ENCODE measurements at regions not wholly inside any gene's neighbourhood (a gene's known extent, or its start where the extent isn't known, plus 50 kb on each side); places are given as distances from the start of the nearest gene placed in this dataset.

DNA sequence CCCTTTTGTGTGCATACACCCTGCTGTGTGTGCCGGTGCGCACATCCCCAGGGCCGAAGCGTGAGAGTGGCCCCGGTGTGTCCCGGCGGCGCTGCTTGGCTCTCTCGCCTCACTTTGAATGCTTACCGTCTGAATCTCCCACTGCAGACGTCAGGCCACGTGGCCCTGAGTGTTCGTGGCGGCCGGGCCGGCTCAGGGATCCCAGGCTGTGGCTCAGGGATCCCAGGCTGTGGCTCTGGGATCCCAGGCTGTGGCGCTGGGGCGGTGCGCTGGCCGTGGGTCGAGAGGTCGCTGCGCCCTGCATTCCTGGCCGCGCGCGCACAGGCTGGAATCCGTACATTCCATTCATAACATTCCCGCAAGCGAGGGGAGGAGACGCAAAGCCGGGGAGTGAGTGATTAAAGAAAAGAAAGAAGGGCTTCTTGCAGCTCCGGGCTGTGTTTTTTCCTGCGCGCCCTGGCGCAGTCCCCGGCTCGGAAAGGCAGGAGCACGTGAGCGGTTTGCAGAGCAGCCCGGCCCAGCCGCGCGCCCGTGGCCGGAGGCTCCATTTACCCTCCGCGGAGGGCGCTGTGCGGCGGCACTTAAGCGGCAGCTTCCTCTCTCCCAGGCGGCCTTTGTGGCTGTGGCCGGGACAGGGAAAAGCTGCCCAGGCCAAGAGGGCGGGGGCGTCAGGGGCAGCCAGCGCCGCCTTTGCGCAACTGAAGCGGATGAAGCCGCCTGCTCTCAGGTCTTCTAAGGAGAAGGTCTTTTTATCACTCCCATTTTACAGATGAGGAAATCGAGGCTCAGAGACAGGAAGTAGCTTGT is 87.0 kb upstream of the ALDH1L1 start:
- Histone ChIP-seq H3K27me3 (ENCODE audit: insufficient read depth) (no peaks in the 10 kb centered on the region; the same call in 1 of the 2 replicates), H3K4me3 (ENCODE audit: low read depth in 2 of 2, low read length in 1 of 2) (peak overlapping the region; percentile 38 to 47; a peak in 3 of 4 replicates), H3K79me2 (ENCODE audit: insufficient read depth) (no peaks in the 10 kb centered on the region), H4K20me1 (ENCODE audit: insufficient read depth) (no peaks in the 10 kb centered on the region), H3K9me2 (no peaks in the 10 kb centered on the region), H3K9me3 (no peaks in the 10 kb centered on the region), H3K27ac (ENCODE audit: low read depth in 2 of 2, low read length in 1 of 2) (peak overlapping the region in 1 of 2 experiments; percentile 27; a peak in 1 of 4 replicates), H3K4me1 (ENCODE audit: control insufficient read depth in 1 of 2, insufficient read depth in 2 of 2, low read depth in 1 of 2, low read length in 1 of 2) (peaks cover 3 to 8% of the 10 kb centered on the region in 2 experiments; a peak in 2 of 4 replicates), H2AFZ (ENCODE audit: low read depth) (peak overlapping the region; percentile 80; the same call in 1 of the 2 replicates), H3F3A (replicated peaks; ENCODE audit: insufficient read depth) (no peaks in the 10 kb centered on the region), H3K36me3 (replicated peaks in 1 of 2; ENCODE audit: control insufficient read depth in 1 of 2, insufficient read depth in 2 of 2, low read length in 1 of 2) (no peaks in the 10 kb centered on the region), H3K4me2 (peak overlapping the region; percentile 79), H3K9ac (peak overlapping the region; percentile 25; the same call in 1 of the 2 replicates)
- CTCF ChIA-PET = interaction anchor here (0.6 to 1.5 kb wide), 8 partner anchors 12 to 287 kb away, joined by 3 to 4 read pairs (median 3); no protein-coding TSS in a partner anchor
- WGBS (ENCODE audit: low lambda C conversion rate) = 5% methylated on average over 19 of the region's 62 CpGs
- POLR2A ChIA-PET = no interaction called here
- 0 out of 2 replicates have a peak, but pooled peaks have one; percentile 37 for TF ChIP-seq TEAD4 (IDR thresholded peaks at IDR 0.05; ENCODE audit: borderline replicate concordance, insufficient read depth)
- no peak for TF ChIP-seq FOSL2 (IDR thresholded peaks at IDR 0.05; ENCODE audit: borderline replicate concordance, low read depth)
- TF ChIP-seq, protein P1, sequence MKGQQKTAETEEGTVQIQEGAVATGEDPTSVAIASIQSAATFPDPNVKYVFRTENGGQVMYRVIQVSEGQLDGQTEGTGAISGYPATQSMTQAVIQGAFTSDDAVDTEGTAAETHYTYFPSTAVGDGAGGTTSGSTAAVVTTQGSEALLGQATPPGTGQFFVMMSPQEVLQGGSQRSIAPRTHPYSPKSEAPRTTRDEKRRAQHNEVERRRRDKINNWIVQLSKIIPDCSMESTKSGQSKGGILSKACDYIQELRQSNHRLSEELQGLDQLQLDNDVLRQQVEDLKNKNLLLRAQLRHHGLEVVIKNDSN (IDR thresholded peaks at IDR 0.05; ENCODE audit: borderline replicate concordance, low read depth) = peak; percentile 40
- no peak for TF ChIP-seq MEF2A (IDR thresholded peaks at IDR 0.05; ENCODE audit: borderline replicate concordance, low read depth)
- no peak for TF ChIP-seq NRF1 (IDR thresholded peaks at IDR 0.05; ENCODE audit: low read depth, low read length)
- TF ChIP-seq FOXM1 (IDR thresholded peaks at IDR 0.05; ENCODE audit: low read depth) = no peak
- TF ChIP-seq PBX3 (IDR thresholded peaks at IDR 0.05) = no peak
- TF ChIP-seq YY1 (IDR thresholded peaks at IDR 0.05; ENCODE audit: low read depth) = no peak
- TF ChIP-seq JUND (IDR thresholded peaks at IDR 0.05) = no peak
- TF ChIP-seq, protein P2, sequence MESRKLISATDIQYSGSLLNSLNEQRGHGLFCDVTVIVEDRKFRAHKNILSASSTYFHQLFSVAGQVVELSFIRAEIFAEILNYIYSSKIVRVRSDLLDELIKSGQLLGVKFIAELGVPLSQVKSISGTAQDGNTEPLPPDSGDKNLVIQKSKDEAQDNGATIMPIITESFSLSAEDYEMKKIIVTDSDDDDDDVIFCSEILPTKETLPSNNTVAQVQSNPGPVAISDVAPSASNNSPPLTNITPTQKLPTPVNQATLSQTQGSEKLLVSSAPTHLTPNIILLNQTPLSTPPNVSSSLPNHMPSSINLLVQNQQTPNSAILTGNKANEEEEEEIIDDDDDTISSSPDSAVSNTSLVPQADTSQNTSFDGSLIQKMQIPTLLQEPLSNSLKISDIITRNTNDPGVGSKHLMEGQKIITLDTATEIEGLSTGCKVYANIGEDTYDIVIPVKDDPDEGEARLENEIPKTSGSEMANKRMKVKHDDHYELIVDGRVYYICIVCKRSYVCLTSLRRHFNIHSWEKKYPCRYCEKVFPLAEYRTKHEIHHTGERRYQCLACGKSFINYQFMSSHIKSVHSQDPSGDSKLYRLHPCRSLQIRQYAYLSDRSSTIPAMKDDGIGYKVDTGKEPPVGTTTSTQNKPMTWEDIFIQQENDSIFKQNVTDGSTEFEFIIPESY (IDR thresholded peaks at IDR 0.05; ENCODE audit: borderline replicate concordance, low read depth) = no peak
- no peak for TF ChIP-seq TAF1 (IDR thresholded peaks at IDR 0.05; ENCODE audit: borderline replicate concordance, low read depth, low read length)
- no peak for TF ChIP-seq MAX (IDR thresholded peaks at IDR 0.05; ENCODE audit: low read depth)
- no peak for TF ChIP-seq CHD2 (IDR thresholded peaks at IDR 0.05; ENCODE audit: low read length, partially characterized antibody)
- no peak; a peak in 1 of 4 replicates for TF ChIP-seq EP300 (IDR thresholded peaks at IDR 0.05; ENCODE audit: borderline replicate concordance in 1 of 2, low read depth in 1 of 2, low read length in 1 of 2)
- TF ChIP-seq RXRA (IDR thresholded peaks at IDR 0.05; ENCODE audit: borderline replicate concordance, low read depth) = no peak
- DNase-seq = peak; percentile 82

Measured in SK-N-SH (cell line).